SK-N-SH (cell line): ENCODE measurements at regions not wholly inside any gene's neighbourhood (a gene's known extent, or its start where the extent isn't known, plus 50 kb on each side); places are given as distances from the start of the nearest gene placed in this dataset.

Source experiments
- CTCF ChIA-PET: fragments of 300-600, 350-600 bp; formaldehyde crosslinking; extraction: SDS; loops from one replicate; lab custom pipeline; 2021; lab: Yijun Ruan, JAX
- POLR2A ChIA-PET: fragments of 350-600 bp; sonication (Branson Sonifier 250); formaldehyde crosslinking; extraction: SDS; loops from one replicate; lab custom pipeline; 2020; ENCODE audit warnings: antibody characterized with exemption, inconsistent platforms; lab: Yijun Ruan, JAX
- DNase-seq: peaks from one replicate; pipeline ENCODE4 v3.0.0; 2012
- H2AFZ ChIP-seq: fragments of 200-600 bp; sonication (generic); 2 replicates; pipeline ENCODE4 v1.8.1; 2016; ENCODE audit warnings: antibody characterized with exemption, mild to moderate bottlenecking, low read depth
- H3F3A ChIP-seq: fragments of 200-600 bp; sonication (generic); replicated peaks from 2 replicates; pipeline ENCODE3; 2016; ENCODE audit warnings: antibody characterized with exemption, mild to moderate bottlenecking; ENCODE audit not compliant: insufficient read depth
- H3K27ac ChIP-seq, 2 experiments: fragments of 200-500 bp in 1 of 2; fragments of 200-600 bp in 1 of 2; sonication (Bioruptor generic) in 1 of 2; sonication (generic), shearing (Covaris generic) in 1 of 2; 2 replicates each; pipeline versions ENCODE4 v1.5.1 to v1.6.1; 2014 to 2016; ENCODE audit warnings: low read depth in 2 of 2, inconsistent platforms in 1 of 2, low read length in 1 of 2, mild to moderate bottlenecking in 1 of 2, mixed read lengths in 1 of 2
- H3K27me3 ChIP-seq: fragments of 200-600 bp; sonication (generic), shearing (Covaris generic); 2 replicates; pipeline ENCODE4 v1.6.1; 2016; ENCODE audit warnings: mixed run types; ENCODE audit not compliant: insufficient read depth
- H3K36me3 ChIP-seq, 2 experiments: fragments of 200-500 bp in 1 of 2; fragments of 200-600 bp in 1 of 2; sonication (Bioruptor generic) in 1 of 2; sonication (generic) in 1 of 2; replicated peaks in 1 of 2; 2 replicates each; pipeline versions ENCODE3 to v1.5.1; 2014 to 2016; ENCODE audit warnings: low read length in 1 of 2, mild to moderate bottlenecking in 1 of 2; ENCODE audit not compliant: insufficient read depth in 2 of 2, control insufficient read depth in 1 of 2
- H3K4me1 ChIP-seq, 2 experiments: fragments of 200-500 bp in 1 of 2; fragments of 200-600 bp in 1 of 2; sonication (Bioruptor generic) in 1 of 2; sonication (generic), shearing (Covaris generic) in 1 of 2; 2 replicates each; pipeline versions ENCODE4 v1.5.1 to v1.6.1; 2014 to 2016; ENCODE audit warnings: low read depth in 1 of 2, low read length in 1 of 2, mixed run types in 1 of 2; ENCODE audit not compliant: insufficient read depth in 2 of 2, control insufficient read depth in 1 of 2
- H3K4me2 ChIP-seq: fragments of 200-600 bp; sonication (generic), shearing (Covaris generic); 2 replicates; pipeline ENCODE4 v1.6.1; 2017; ENCODE audit warnings: mixed run types
- H3K4me3 ChIP-seq, 2 experiments: fragments of 200-500 bp in 1 of 2; fragments of 200-600 bp in 1 of 2; sonication (Bioruptor generic) in 1 of 2; sonication (generic), shearing (Covaris generic) in 1 of 2; 2 replicates each; pipeline versions ENCODE4 v1.5.1 to v1.8.1; 2014 to 2016; ENCODE audit warnings: low read depth in 2 of 2, inconsistent platforms in 1 of 2, low read length in 1 of 2, mild to moderate bottlenecking in 1 of 2, mixed read lengths in 1 of 2, moderate library complexity in 1 of 2
- H3K79me2 ChIP-seq: fragments of 200-600 bp; sonication (generic); 2 replicates; pipeline ENCODE4 v1.8.1; 2017; ENCODE audit warnings: mild to moderate bottlenecking; ENCODE audit not compliant: insufficient read depth
- H3K9ac ChIP-seq: fragments of 200-600 bp; sonication (generic); 2 replicates; pipeline ENCODE4 v1.6.1; 2017; ENCODE audit warnings: mixed run types
- H3K9me2 ChIP-seq: fragments of 200-600 bp; sonication (generic); 2 replicates; pipeline ENCODE4 v1.6.1; 2017; ENCODE audit warnings: mixed run types
- H3K9me3 ChIP-seq: fragments of 200-600 bp; sonication (generic); 2 replicates; pipeline ENCODE4 v1.6.1; 2017; ENCODE audit warnings: mixed run types, mild to moderate bottlenecking, moderate library complexity
- H4K20me1 ChIP-seq: fragments of 200-600 bp; sonication (generic); 2 replicates; pipeline ENCODE4 v1.6.1; 2017; ENCODE audit warnings: mild to moderate bottlenecking, mixed run types; ENCODE audit not compliant: insufficient read depth
- EP300 ChIP-seq, 2 experiments: IDR thresholded peaks; 2 replicates each; pipeline versions ENCODE4 v1.4.0 to v1.6.1; 2012; ENCODE audit warnings: borderline replicate concordance in 1 of 2, low read depth in 1 of 2, low read length in 1 of 2
- FOXJ3 ChIP-seq: sonication (generic); formaldehyde crosslinking; IDR thresholded peaks from 2 replicates; pipeline ENCODE4 v1.5.1; 2020; ENCODE audit warnings: mild to moderate bottlenecking, missing genetic modification reagents
- GABPA ChIP-seq: IDR thresholded peaks from 2 replicates; pipeline ENCODE4 v1.4.0; 2012; ENCODE audit warnings: low read depth, mild to moderate bottlenecking
- TAF1 ChIP-seq: IDR thresholded peaks from 2 replicates; pipeline ENCODE4 v1.6.1; 2012; ENCODE audit warnings: low read depth, mild to moderate bottlenecking, low read length, moderate library complexity, borderline replicate concordance
- TEAD4 ChIP-seq: IDR thresholded peaks from 2 replicates; pipeline ENCODE4 v1.4.0; 2012; ENCODE audit warnings: mild to moderate bottlenecking, borderline replicate concordance; ENCODE audit not compliant: insufficient read depth
- USF2 ChIP-seq: fragments of 150-350 bp; IDR thresholded peaks from 2 replicates; pipeline ENCODE4 v1.6.1; 2017; ENCODE audit warnings: antibody characterized with exemption, low read length, low read depth, borderline replicate concordance
- ZBTB33 ChIP-seq: IDR thresholded peaks from 2 replicates; pipeline ENCODE4 v1.4.0; 2012; ENCODE audit warnings: low read depth, borderline replicate concordance
- TF ChIP-seq, protein P1 (sequence below): fragments of 150-350 bp; IDR thresholded peaks from 2 replicates; pipeline ENCODE4 v1.6.1; 2016; ENCODE audit warnings: mild to moderate bottlenecking, low read depth, low read length
- TF ChIP-seq, protein P2 (sequence below): IDR thresholded peaks from 2 replicates; pipeline ENCODE4 v1.6.1; 2012; ENCODE audit warnings: mild to moderate bottlenecking, low read depth, low read length, moderate library complexity

DNA sequence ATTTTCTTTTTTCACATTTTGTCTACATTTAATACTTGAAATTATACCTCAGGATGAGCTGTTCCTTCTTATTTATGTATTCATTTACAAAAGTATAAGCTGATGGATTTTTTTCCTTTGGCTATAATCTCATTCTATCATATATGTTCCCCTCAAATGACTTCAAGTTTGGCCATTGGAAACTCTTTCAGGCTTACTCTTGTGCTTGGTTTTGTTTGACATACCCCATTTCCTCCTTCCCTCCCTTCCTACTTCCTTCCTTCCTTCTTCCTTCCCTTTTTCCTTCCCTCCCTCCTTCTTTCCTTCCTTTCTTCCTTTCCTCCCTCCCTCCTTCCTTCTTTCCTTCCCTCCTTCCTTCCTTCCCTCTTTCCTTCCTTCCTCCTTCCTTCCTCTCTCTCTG lies 697.1 kb upstream of the ARPP21 start:
- POLR2A ChIA-PET = no interaction called here

GRCh38 chr3:34947834-34948233 lies 691.5 kb upstream of the ARPP21 start:
- no peak overlapping the region for H3K4me2 ChIP-seq
- H2AFZ ChIP-seq = no peak overlapping the region
- CTCF ChIA-PET = interaction anchor here (0.8 kb wide), 1 partner anchor 10 kb away, joined by 3 read pairs; no protein-coding TSS in a partner anchor
- no peak overlapping the region for H3K9ac ChIP-seq
- H3K79me2 ChIP-seq = no peaks in the 10 kb centered on the region
- H4K20me1 ChIP-seq = no peaks in the 10 kb centered on the region
- H3K9me2 ChIP-seq = no peaks in the 10 kb centered on the region
- H3K27ac ChIP-seq = no peak overlapping the region
- H3K4me3 ChIP-seq = no peak overlapping the region
- POLR2A ChIA-PET = no interaction called here
- H3F3A ChIP-seq = no peaks in the 10 kb centered on the region
- no peaks in the 10 kb centered on the region for H3K9me3 ChIP-seq
- no peak for DNase-seq
- TF ChIP-seq EP300 (IDR thresholded peaks at IDR 0.05; ENCODE audit: borderline replicate concordance in 1 of 2, low read depth in 1 of 2, low read length in 1 of 2) (no peak), GABPA (no peak), USF2 (no peak), TAF1 (no peak)
- TF ChIP-seq, protein P1, sequence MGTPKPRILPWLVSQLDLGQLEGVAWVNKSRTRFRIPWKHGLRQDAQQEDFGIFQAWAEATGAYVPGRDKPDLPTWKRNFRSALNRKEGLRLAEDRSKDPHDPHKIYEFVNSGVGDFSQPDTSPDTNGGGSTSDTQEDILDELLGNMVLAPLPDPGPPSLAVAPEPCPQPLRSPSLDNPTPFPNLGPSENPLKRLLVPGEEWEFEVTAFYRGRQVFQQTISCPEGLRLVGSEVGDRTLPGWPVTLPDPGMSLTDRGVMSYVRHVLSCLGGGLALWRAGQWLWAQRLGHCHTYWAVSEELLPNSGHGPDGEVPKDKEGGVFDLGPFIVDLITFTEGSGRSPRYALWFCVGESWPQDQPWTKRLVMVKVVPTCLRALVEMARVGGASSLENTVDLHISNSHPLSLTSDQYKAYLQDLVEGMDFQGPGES = no peak
- TF ChIP-seq, protein P2, sequence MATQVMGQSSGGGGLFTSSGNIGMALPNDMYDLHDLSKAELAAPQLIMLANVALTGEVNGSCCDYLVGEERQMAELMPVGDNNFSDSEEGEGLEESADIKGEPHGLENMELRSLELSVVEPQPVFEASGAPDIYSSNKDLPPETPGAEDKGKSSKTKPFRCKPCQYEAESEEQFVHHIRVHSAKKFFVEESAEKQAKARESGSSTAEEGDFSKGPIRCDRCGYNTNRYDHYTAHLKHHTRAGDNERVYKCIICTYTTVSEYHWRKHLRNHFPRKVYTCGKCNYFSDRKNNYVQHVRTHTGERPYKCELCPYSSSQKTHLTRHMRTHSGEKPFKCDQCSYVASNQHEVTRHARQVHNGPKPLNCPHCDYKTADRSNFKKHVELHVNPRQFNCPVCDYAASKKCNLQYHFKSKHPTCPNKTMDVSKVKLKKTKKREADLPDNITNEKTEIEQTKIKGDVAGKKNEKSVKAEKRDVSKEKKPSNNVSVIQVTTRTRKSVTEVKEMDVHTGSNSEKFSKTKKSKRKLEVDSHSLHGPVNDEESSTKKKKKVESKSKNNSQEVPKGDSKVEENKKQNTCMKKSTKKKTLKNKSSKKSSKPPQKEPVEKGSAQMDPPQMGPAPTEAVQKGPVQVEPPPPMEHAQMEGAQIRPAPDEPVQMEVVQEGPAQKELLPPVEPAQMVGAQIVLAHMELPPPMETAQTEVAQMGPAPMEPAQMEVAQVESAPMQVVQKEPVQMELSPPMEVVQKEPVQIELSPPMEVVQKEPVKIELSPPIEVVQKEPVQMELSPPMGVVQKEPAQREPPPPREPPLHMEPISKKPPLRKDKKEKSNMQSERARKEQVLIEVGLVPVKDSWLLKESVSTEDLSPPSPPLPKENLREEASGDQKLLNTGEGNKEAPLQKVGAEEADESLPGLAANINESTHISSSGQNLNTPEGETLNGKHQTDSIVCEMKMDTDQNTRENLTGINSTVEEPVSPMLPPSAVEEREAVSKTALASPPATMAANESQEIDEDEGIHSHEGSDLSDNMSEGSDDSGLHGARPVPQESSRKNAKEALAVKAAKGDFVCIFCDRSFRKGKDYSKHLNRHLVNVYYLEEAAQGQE = no peak
- no peaks in the 10 kb centered on the region for H3K4me1 ChIP-seq
- no peaks in the 10 kb centered on the region for H3K27me3 ChIP-seq
- no peaks in the 10 kb centered on the region for H3K36me3 ChIP-seq

More for the DNA sequence above, 697.1 kb upstream of the ARPP21 start:
- no peak overlapping the region for H3K4me2 ChIP-seq
- H2AFZ ChIP-seq = no peak overlapping the region
- no peak for TF ChIP-seq FOXJ3
- no peak for TF ChIP-seq TEAD4
- no peak for TF ChIP-seq ZBTB33
- no peak for TF ChIP-seq TAF1
- TF ChIP-seq, all 33 proteins: peak for 0
- H3K9me2 ChIP-seq = no peaks in the 10 kb centered on the region
- CTCF ChIA-PET = no interaction called here
- no peaks in the 10 kb centered on the region; the same call in 1 of the 2 replicates for H3K9me3 ChIP-seq
- no peak for DNase-seq
- H3K4me3 ChIP-seq = no peak overlapping the region
- H3F3A ChIP-seq = no peaks in the 10 kb centered on the region
- no peaks in the 10 kb centered on the region for H3K79me2 ChIP-seq
- H3K27me3 ChIP-seq = no peaks in the 10 kb centered on the region
- H3K27ac ChIP-seq = no peak overlapping the region
- H3K36me3 ChIP-seq = no peaks in the 10 kb centered on the region
- no peaks in the 10 kb centered on the region for H4K20me1 ChIP-seq
- no peaks in the 10 kb centered on the region for H3K4me1 ChIP-seq
- H3K9ac ChIP-seq = no peak overlapping the region
